Activated CD8-positive, alpha-beta T cell treated with anti-CD3 and anti-CD28 coated beads for 36 hours (primary cell): ENCODE measurements at regions not wholly inside any gene's neighbourhood (a gene's known extent, or its start where the extent isn't known, plus 50 kb on each side); places are given as distances from the start of the nearest gene placed in this dataset.

ENCODE experiments used
- ATAC-seq: fragments of 200-7000 bp; cut with Tn5 transposase; one replicate; pipeline ENCODE4 v1.10.0; 2021; ENCODE audit warnings: mild to moderate bottlenecking, moderate library complexity
- CTCF ChIA-PET: fragments of 350-600 bp; sonication (Branson Sonifier 250); formaldehyde crosslinking; loops from one replicate; lab custom pipeline; 2021; ENCODE audit warnings: antibody characterized with exemption; lab: Charles Lee
- POLR2A ChIA-PET: fragments of 350-600 bp; sonication (Branson Sonifier 250); formaldehyde crosslinking; loops from one replicate; lab custom pipeline; 2021; ENCODE audit warnings: antibody characterized with exemption; lab: Charles Lee
- DNase-seq: peaks from one replicate; pipeline ENCODE4 v3.0.0-alpha.2; 2020
- H3K27ac Mint-ChIP-seq: one replicate; pipeline ENCODE4 v1.8.0; 2021; ENCODE audit warnings: mild to moderate bottlenecking, mixed read lengths
- H3K27me3 Mint-ChIP-seq: one replicate; pipeline ENCODE4 v1.8.0; 2021; ENCODE audit warnings: mixed read lengths
- H3K36me3 Mint-ChIP-seq: one replicate; pipeline ENCODE4 v1.8.0; 2021; ENCODE audit warnings: low read depth, mixed read lengths
- H3K4me1 Mint-ChIP-seq: one replicate; pipeline ENCODE4 v1.8.0; 2021; ENCODE audit warnings: low read depth, mixed read lengths
- H3K4me3 Mint-ChIP-seq: one replicate; pipeline ENCODE4 v1.8.0; 2021; ENCODE audit warnings: mild to moderate bottlenecking, moderate library complexity, mixed read lengths
- H3K9me3 Mint-ChIP-seq: one replicate; pipeline ENCODE4 v1.8.0; 2021; ENCODE audit warnings: mixed read lengths
- CTCF ChIP-seq: fragments of 200-600 bp; IDR thresholded peaks from one replicate; pipeline ENCODE4 v1.8.0; 2022; ENCODE audit warnings: antibody characterized with exemption, mild to moderate bottlenecking
- intact Hi-C: fragments of 100-400 bp; cut with micrococcal nuclease; formaldehyde crosslinking; loops from one replicate; pipeline ENCODE4 v1.10.0; 2022

GRCh38 chr6:164379795-164380194, 929.6 kb downstream of the C6orf118 start:
- H3K27me3 Mint-ChIP-seq: no peaks in the 10 kb centered on the region
- no peaks in the 10 kb centered on the region for H3K4me1 Mint-ChIP-seq
- DNase-seq: no peak
- ATAC-seq: no peak
- H3K36me3 Mint-ChIP-seq: no peaks in the 10 kb centered on the region
- no peak for TF ChIP-seq CTCF
- no peak overlapping the region for H3K27ac Mint-ChIP-seq
- intact Hi-C loops: no loop called here
- H3K4me3 Mint-ChIP-seq: no peak overlapping the region
- peaks cover 10% of the 10 kb centered on the region for H3K9me3 Mint-ChIP-seq
- ChIA-PET POLR2A (no interaction called here), CTCF (no interaction called here)

GRCh38 chr6:164378330-164378729, 931.1 kb downstream of the C6orf118 start:
- TF ChIP-seq CTCF: no peak
- Mint-ChIP-seq H3K4me3 (no peak overlapping the region), H3K9me3 (peaks cover 10% of the 10 kb centered on the region), H3K27ac (no peak overlapping the region), H3K27me3 (no peaks in the 10 kb centered on the region), H3K36me3 (no peaks in the 10 kb centered on the region), H3K4me1 (no peaks in the 10 kb centered on the region)
- no peak for DNase-seq
- intact Hi-C loops: no loop called here
- no peak for ATAC-seq
- ChIA-PET POLR2A (no interaction called here), CTCF (no interaction called here)

GRCh38 chr6:164377348-164377918, 932.0 kb downstream of the C6orf118 start:
- POLR2A ChIA-PET: no interaction called here

GRCh38 chr6:164370773-164371172, 938.6 kb downstream of the C6orf118 start:
- Mint-ChIP-seq H3K4me3 (no peak overlapping the region), H3K9me3 (peaks cover 7% of the 10 kb centered on the region), H3K27ac (no peak overlapping the region), H3K27me3 (no peaks in the 10 kb centered on the region), H3K36me3 (no peaks in the 10 kb centered on the region), H3K4me1 (no peaks in the 10 kb centered on the region)
- intact Hi-C loops: no loop called here
- ATAC-seq (no peak), DNase-seq (no peak)
- ChIA-PET CTCF (interaction anchor here (0.7 kb wide), 1 partner anchor 21 kb away, joined by 3 read pairs; no protein-coding TSS in a partner anchor), POLR2A (no interaction called here)
- TF ChIP-seq CTCF: no peak

More at GRCh38 chr6:164377348-164377918, 932.0 kb downstream of the C6orf118 start:
- no peaks in the 10 kb centered on the region for H3K36me3 Mint-ChIP-seq
- H3K4me1 Mint-ChIP-seq: no peaks in the 10 kb centered on the region
- H3K9me3 Mint-ChIP-seq: peaks cover 6% of the 10 kb centered on the region
- no peak overlapping the region for H3K27ac Mint-ChIP-seq
- CTCF ChIA-PET: no interaction called here
- no peaks in the 10 kb centered on the region for H3K27me3 Mint-ChIP-seq
- no peak for DNase-seq
- ATAC-seq: no peak
- H3K4me3 Mint-ChIP-seq: no peak overlapping the region
- intact Hi-C loops: no loop called here
- TF ChIP-seq CTCF: no peak

- ChIA-PET CTCF (no interaction called here), POLR2A (no interaction called here)
- intact Hi-C loops: no loop called here
- no peaks in the 10 kb centered on the region for H3K27me3 Mint-ChIP-seq
- H3K27ac Mint-ChIP-seq: no peak overlapping the region
- H3K4me1 Mint-ChIP-seq: no peaks in the 10 kb centered on the region
- ATAC-seq (no peak), DNase-seq (no peak)
- peaks cover 18% of the 10 kb centered on the region for H3K9me3 Mint-ChIP-seq
- no peaks in the 10 kb centered on the region for H3K36me3 Mint-ChIP-seq
- TF ChIP-seq CTCF: no peak
- no peak overlapping the region for H3K4me3 Mint-ChIP-seq
Measured at GRCh38 chr6:164359441-164359840, 944.9 kb downstream of the QKI start.
